ENCODE measurements at regions not wholly inside any gene's neighbourhood (a gene's known extent, or its start where the extent isn't known, plus 50 kb on each side); places are given as distances from the start of the nearest gene placed in this dataset.

- TF ChIP-seq CTCF (IDR thresholded peaks at IDR 0.05; ENCODE audit: control extremely low read depth in 1 of 3, insufficient read depth in 1 of 3, low read depth in 1 of 3, low read length in 3 of 3) (no peak), TAF7 (optimal IDR thresholded peaks at IDR 0.05; ENCODE audit: borderline replicate concordance, low read depth, low read length) (no peak), FOSL1 (IDR thresholded peaks at IDR 0.05; ENCODE audit: insufficient read depth, low read depth, low read length) (no peak)
Observed at GRCh38 chr1:166368030-166368429, 201.2 kb upstream of the FAM78B start (continued).

All from H1 (cell line).